Gastrocnemius medialis (tissue), 4 donors: ENCODE measurements at regions not wholly inside any gene's neighbourhood (a gene's known extent, or its start where the extent isn't known, plus 50 kb on each side); places are given as distances from the start of the nearest gene placed in this dataset.

ENCODE experiments used
- ATAC-seq, 2 donors: fragments of 150-250 bp; one replicate each; pipeline ENCODE4 v1.9.1; 2016
- DNase-seq, 2 donors: peaks; one replicate each; pipeline ENCODE4 v3.0.0-alpha.2; 2019
- H3K27ac ChIP-seq, 4 donors: fragments of 200-600 bp; sonication (generic); 1 replicate in 1 of 4; 2 replicates in 3 of 4; pipeline ENCODE4 v1.5.1; 2016 to 2018; ENCODE audit warnings: mild to moderate bottlenecking in 2 of 4, moderate library complexity in 1 of 4
- H3K27me3 ChIP-seq, 3 donors: fragments of 200-600 bp; sonication (generic) in 2 of 3; 1 replicate in 1 of 3; 2 replicates in 2 of 3; pipeline versions ENCODE4 v1.5.1 to v1.6.0; 2016 to 2019; ENCODE audit warnings: mild to moderate bottlenecking in 1 of 3, moderate library complexity in 1 of 3
- H3K36me3 ChIP-seq, 2 donors: fragments of 200-600 bp; sonication (generic) in 1 of 2; one replicate each; pipeline ENCODE4 v1.5.1; 2017 to 2018
- H3K4me1 ChIP-seq, 2 donors: fragments of 200-600 bp; sonication (generic) in 1 of 2; one replicate each; pipeline ENCODE4 v1.5.1; 2016 to 2017; ENCODE audit warnings: mild to moderate bottlenecking in 2 of 2
- H3K4me3 ChIP-seq, 4 donors: fragments of 200-600 bp; sonication (generic) in 3 of 4; 1 replicate in 1 of 4; 2 replicates in 3 of 4; pipeline ENCODE4 v1.5.1; 2016 to 2019; ENCODE audit warnings: mild to moderate bottlenecking in 2 of 4
- H3K9me3 ChIP-seq, 3 donors: fragments of 200-600 bp; sonication (generic) in 2 of 3; 1 replicate in 1 of 3; 2 replicates in 2 of 3; pipeline ENCODE4 v1.5.1; 2016 to 2019
- POLR2A ChIP-seq, 2 donors: fragments of 450-650 bp; IDR thresholded peaks; one replicate each; pipeline ENCODE4 v1.6.1; 2017; ENCODE audit warnings: antibody characterized with exemption in 2 of 2, mild to moderate bottlenecking in 2 of 2, moderate library complexity in 2 of 2
- in situ Hi-C, 4 donors: fragments of 200-750 bp; cut with MboI; loops; one replicate each; pipeline versions ENCODE4 v1.15.0 to v1.8.0; 2017; ENCODE audit warnings: low sequenced_read_pairs in 4 of 4
- intact Hi-C: fragments of 100-400 bp; cut with DNase I; formaldehyde crosslinking; loops from one replicate; pipeline ENCODE4 v1.15.1; 2023; ENCODE audit warnings: low total_unique reads
- TF ChIP-seq, protein P1 (sequence below), 5 experiments: fragments of 450-650 bp in 3 of 5; fragments of 200-600 bp in 2 of 5; sonication (generic) in 2 of 5; IDR thresholded peaks in 4 of 5; conservative IDR thresholded peaks in 1 of 5; 1 replicate in 4 of 5; 2 replicates in 1 of 5; pipeline ENCODE4 v1.5.1; 2016 to 2019; ENCODE audit warnings: antibody characterized with exemption in 5 of 5, mild to moderate bottlenecking in 3 of 5, moderate library complexity in 3 of 5

DNA sequence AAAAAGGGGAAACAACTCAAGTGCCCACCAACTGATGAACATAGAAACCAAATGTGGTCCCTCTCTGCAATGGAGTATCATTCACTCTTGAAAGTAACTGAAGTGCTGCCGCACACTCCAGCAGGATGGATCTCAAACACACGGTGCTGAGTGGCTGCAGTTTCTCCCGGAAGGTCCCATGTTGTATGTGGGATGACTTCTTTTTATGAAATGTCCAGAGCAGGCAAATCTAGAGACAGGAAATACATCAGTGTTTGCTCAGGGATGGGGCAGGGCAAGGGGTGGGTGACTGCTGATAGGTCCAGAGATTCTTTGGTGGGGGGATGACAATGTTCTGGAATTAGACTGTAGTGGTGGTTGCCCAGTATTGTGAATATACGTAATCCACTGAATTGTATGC is 89.9 kb upstream of the ADAMTS2 start:
- peaks cover 0 to 19% (median 0%) of the 10 kb centered on the region in 3 donors for H3K27me3 ChIP-seq
- in situ Hi-C loops (no loop called here), intact Hi-C loops (no loop called here)
- ATAC-seq (no peak), DNase-seq (no peak)
- TF ChIP-seq, protein P1, sequence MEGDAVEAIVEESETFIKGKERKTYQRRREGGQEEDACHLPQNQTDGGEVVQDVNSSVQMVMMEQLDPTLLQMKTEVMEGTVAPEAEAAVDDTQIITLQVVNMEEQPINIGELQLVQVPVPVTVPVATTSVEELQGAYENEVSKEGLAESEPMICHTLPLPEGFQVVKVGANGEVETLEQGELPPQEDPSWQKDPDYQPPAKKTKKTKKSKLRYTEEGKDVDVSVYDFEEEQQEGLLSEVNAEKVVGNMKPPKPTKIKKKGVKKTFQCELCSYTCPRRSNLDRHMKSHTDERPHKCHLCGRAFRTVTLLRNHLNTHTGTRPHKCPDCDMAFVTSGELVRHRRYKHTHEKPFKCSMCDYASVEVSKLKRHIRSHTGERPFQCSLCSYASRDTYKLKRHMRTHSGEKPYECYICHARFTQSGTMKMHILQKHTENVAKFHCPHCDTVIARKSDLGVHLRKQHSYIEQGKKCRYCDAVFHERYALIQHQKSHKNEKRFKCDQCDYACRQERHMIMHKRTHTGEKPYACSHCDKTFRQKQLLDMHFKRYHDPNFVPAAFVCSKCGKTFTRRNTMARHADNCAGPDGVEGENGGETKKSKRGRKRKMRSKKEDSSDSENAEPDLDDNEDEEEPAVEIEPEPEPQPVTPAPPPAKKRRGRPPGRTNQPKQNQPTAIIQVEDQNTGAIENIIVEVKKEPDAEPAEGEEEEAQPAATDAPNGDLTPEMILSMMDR (IDR thresholded peaks at IDR 0.05 in 4 of 5, conservative IDR thresholded peaks at IDR 0.05 in 1 of 5), result no peak
- TF ChIP-seq POLR2A (IDR thresholded peaks at IDR 0.05), result no peak
- H3K27ac ChIP-seq, result no peak overlapping the region
- H3K4me1 ChIP-seq, result no peaks in the 10 kb centered on the region
- no peaks in the 10 kb centered on the region for H3K9me3 ChIP-seq
- no peaks in the 10 kb centered on the region for H3K36me3 ChIP-seq
- H3K4me3 ChIP-seq, result no peak overlapping the region

DNA sequence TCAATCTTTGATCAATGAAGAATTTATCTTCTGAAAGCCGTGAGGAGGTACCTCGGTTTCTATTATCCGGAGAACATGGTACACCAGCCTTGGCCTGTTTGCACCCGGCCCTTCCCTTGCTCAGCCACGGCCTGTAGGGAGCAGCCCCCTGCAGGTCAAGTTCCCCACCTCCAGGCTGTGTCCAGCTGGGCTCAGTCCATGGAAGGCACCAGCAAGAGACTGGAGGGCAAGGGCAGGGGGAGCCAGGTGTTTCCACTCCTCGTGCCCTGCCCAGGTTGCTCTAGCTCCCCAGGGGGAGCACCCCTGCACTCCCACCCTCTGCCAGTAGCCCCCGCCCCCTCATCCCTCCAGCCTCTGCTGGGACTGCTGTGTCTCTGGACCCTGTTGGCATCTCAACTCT is 87.3 kb upstream of the ADAMTS2 start:
- in situ Hi-C loops, result no loop called here
- Histone ChIP-seq H3K9me3 (no peaks in the 10 kb centered on the region), H3K27me3 (peaks cover 0 to 9% (median 2%) of the 10 kb centered on the region in 3 donors), H3K4me1 (no peaks in the 10 kb centered on the region), H3K4me3 (no peak overlapping the region), H3K27ac (no peak overlapping the region), H3K36me3 (no peaks in the 10 kb centered on the region)
- TF ChIP-seq, protein P1 (IDR thresholded peaks at IDR 0.05 in 4 of 5, conservative IDR thresholded peaks at IDR 0.05 in 1 of 5), result no peak
- no peak for TF ChIP-seq POLR2A (IDR thresholded peaks at IDR 0.05)
- no peak for ATAC-seq
- intact Hi-C loops, result no loop called here
- no peak for DNase-seq

DNA sequence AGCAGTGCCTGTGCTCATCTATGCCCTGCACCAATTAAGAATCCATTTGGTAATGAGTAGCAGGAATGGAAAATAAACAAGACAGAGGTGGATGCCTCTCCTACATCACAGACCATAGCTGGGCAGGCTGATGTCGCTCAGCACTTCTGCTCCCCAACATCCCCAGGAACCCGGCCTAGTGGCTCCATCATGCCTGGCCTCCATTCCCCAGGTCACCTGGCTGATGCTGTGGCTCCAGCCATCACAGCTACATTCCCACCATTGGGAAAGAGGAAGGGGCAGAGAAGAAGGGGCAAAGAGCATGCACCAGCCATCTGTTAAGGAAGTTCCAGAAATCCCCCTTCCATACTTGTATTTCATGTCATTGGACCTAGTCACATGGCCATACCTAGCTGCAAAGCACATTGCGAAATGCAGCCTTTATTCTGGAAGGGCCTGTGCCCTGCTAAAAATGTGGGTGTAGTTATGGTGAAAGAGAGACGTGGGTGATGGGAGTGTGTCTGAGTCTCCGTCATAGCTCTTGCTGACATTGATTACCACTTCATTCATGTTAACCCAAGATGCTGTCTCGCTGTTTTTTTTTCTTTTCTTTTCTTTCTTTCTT is 86.1 kb upstream of the ADAMTS2 start:
- intact Hi-C loops, result no loop called here
- TF ChIP-seq, protein P1 (IDR thresholded peaks at IDR 0.05 in 4 of 5, conservative IDR thresholded peaks at IDR 0.05 in 1 of 5), result no peak
- no peak for TF ChIP-seq POLR2A (IDR thresholded peaks at IDR 0.05)
- no peaks in the 10 kb centered on the region for H3K4me1 ChIP-seq
- H3K27me3 ChIP-seq, result peaks cover 0 to 2% (median 0%) of the 10 kb centered on the region in 3 donors
- in situ Hi-C loops, result no loop called here
- no peaks in the 10 kb centered on the region for H3K36me3 ChIP-seq
- no peak for ATAC-seq
- no peaks in the 10 kb centered on the region for H3K9me3 ChIP-seq
- no peak for DNase-seq
- H3K4me3 ChIP-seq, result no peak overlapping the region
- no peak overlapping the region for H3K27ac ChIP-seq

- in situ Hi-C loops, result no loop called here
- no peak for DNase-seq
Measured at GRCh38 chr5:179430193-179431175, 85.2 kb upstream of the ADAMTS2 start.

More at GRCh38 chr5:179430193-179431175, 85.2 kb upstream of the ADAMTS2 start:
- Histone ChIP-seq H3K27ac (no peak overlapping the region), H3K36me3 (no peaks in the 10 kb centered on the region), H3K4me3 (no peak overlapping the region), H3K9me3 (no peaks in the 10 kb centered on the region), H3K27me3 (peaks cover 0 to 2% (median 0%) of the 10 kb centered on the region in 3 donors), H3K4me1 (no peaks in the 10 kb centered on the region)
- intact Hi-C loops, result no loop called here
- ATAC-seq, result no peak
- no peak for TF ChIP-seq POLR2A (IDR thresholded peaks at IDR 0.05)
- TF ChIP-seq, protein P1 (IDR thresholded peaks at IDR 0.05 in 4 of 5, conservative IDR thresholded peaks at IDR 0.05 in 1 of 5), result no peak
